ENCODE measurements at regions not wholly inside any gene's neighbourhood (a gene's known extent, or its start where the extent isn't known, plus 50 kb on each side); places are given as distances from the start of the nearest gene placed in this dataset.

DNA sequence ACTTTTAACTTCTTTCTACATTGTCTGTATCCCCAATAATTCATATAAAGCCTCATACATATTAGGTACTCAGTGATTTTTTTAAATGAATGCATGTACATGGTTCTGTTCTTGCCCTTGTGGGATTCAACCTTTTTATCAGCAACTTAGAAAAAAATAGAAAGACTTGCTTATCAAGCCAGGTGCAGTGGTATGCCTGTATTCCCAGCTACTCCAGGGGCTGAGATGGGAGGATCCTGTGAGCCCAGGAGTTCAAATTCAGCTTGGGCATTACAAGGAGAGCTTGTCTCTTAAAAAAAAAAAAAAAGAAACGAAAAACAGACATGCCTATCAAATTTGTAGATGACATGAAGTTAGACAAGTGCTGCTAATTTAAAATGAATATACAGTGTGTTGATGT lies 54.2 kb upstream of the MYCBP2 start:
- no peak for DNase-seq (ENCODE audit: low spot score)

DNA sequence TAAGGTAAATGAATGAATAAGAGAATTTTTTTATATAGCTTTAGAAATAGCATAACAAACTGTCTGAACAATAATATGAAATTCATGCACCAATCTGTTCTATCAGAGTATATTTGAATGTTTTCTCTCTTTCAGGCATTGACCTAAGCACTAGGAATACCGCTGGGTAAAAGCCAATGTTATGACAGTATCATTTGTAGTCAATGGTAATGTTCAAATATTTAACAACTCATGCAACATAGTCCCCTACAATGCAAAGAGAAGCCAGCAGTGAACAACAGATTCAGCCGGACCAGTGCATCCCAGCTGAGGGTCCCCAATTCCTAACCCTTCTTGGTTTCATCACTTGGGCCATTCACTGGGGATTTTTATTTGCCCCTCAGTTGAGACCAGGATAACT lies 52.6 kb upstream of the MYCBP2 start:
- no peak for DNase-seq (ENCODE audit: low spot score)

- DNase-seq (ENCODE audit: low spot score), result no peak
Observed at GRCh38 chr13:77378662-77379061, 51.8 kb upstream of the MYCBP2 start.

DNA sequence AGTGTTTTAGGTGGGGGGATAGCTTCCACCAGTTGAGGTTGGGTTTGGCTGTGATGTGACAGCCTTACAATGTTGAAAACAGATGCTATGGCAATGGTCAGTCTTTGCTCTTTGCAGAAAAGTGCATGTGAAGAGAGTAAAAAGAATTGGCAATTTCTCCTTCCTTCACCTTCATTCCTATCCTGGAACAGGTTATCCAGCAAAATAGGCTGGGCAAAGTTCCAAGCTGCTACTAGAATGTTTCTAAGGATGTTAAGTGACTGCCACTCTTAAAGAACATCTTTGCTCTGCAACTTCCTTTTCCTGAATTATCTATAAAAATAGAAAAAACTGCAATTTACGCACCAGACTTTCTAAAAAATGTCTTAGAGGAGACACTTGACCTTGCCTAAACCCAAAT lies 50.1 kb upstream of the MYCBP2 start:
- DNase-seq (ENCODE audit: low spot score), result no peak
